PC-9 (cell line): ENCODE measurements at regions not wholly inside any gene's neighbourhood (a gene's known extent, or its start where the extent isn't known, plus 50 kb on each side); places are given as distances from the start of the nearest gene placed in this dataset.

ENCODE experiments used
- CTCF ChIP-seq: fragments of 200-600 bp; sonication (generic); conservative IDR thresholded peaks from 2 replicates; pipeline ENCODE4 v1.6.1; 2017; ENCODE audit warnings: mixed run types, antibody characterized with exemption, mild to moderate bottlenecking, moderate library complexity
- EZH2 ChIP-seq: fragments of 200-600 bp; sonication (generic); IDR thresholded peaks from 2 replicates; pipeline ENCODE4 v1.8.0; 2017; ENCODE audit warnings: antibody characterized with exemption, low read depth

GRCh38 chr5:38782180-38782835, 63.5 kb upstream of the OSMR start:
- no peak for TF ChIP-seq EZH2
- no peak for TF ChIP-seq CTCF
